MG63 (cell line): ENCODE measurements at regions not wholly inside any gene's neighbourhood (a gene's known extent, or its start where the extent isn't known, plus 50 kb on each side); places are given as distances from the start of the nearest gene placed in this dataset.
A peak's percentile ranks its signal among the peaks of the same experiment; 100 is the strongest.
"Not testable (repeated sequence)": the region's sequence is repeated elsewhere in the genome, so short reads cannot be mapped to it uniquely, and the experiment has no call there.

Source experiments
- DNase-seq: peaks from one replicate; pipeline ENCODE4 v3.0.0-alpha.2; 2020
- H3K27me3 ChIP-seq: fragments of 250-450 bp; sonication (Bioruptor Pico); 2 replicates; pipeline ENCODE4 v1.5.1; 2020; ENCODE audit warnings: mild to moderate bottlenecking, moderate library complexity
- H3K36me3 ChIP-seq: fragments of 250-450 bp; sonication (Bioruptor Pico); 2 replicates; pipeline ENCODE4 v1.5.1; 2020; ENCODE audit warnings: mild to moderate bottlenecking, moderate library complexity
- H3K4me3 ChIP-seq: fragments of 250-450 bp; sonication (Bioruptor Pico); 2 replicates; pipeline ENCODE4 v1.5.1; 2020; ENCODE audit warnings: mild to moderate bottlenecking, moderate library complexity
- H3K9me3 ChIP-seq: fragments of 250-450 bp; sonication (Bioruptor Pico); 2 replicates; pipeline ENCODE4 v1.5.1; 2020; ENCODE audit warnings: mild to moderate bottlenecking, moderate library complexity

GRCh38 chr14:49946320-49947141 lies 53.6 kb downstream of the ARF6 start:
- Histone ChIP-seq H3K9me3 (no peaks in the 10 kb centered on the region), H3K36me3 (no peaks in the 10 kb centered on the region), H3K4me3 (no peak overlapping the region), H3K27me3 (no peaks in the 10 kb centered on the region)
- peak; percentile 35 for DNase-seq

- no peaks in the 10 kb centered on the region for H3K27me3 ChIP-seq
- no peaks in the 10 kb centered on the region for H3K36me3 ChIP-seq
- H3K9me3 ChIP-seq, result no peaks in the 10 kb centered on the region
- no peak overlapping the region for H3K4me3 ChIP-seq
- no peak for DNase-seq
Observed at GRCh38 chr14:49947506-49947905, 54.6 kb downstream of the ARF6 start.

GRCh38 chr14:49950275-49951228 lies 57.7 kb downstream of the ARF6 start:
- no peaks in the 10 kb centered on the region for H3K9me3 ChIP-seq
- H3K4me3 ChIP-seq, result no peak overlapping the region
- no peaks in the 10 kb centered on the region for H3K36me3 ChIP-seq
- no peak for DNase-seq
- no peaks in the 10 kb centered on the region for H3K27me3 ChIP-seq

GRCh38 chr14:49951229-49951607 lies 58.3 kb downstream of the ARF6 start:
- DNase-seq, result no peak
- Histone ChIP-seq H3K36me3 (no peaks in the 10 kb centered on the region), H3K4me3 (no peak overlapping the region), H3K9me3 (no peaks in the 10 kb centered on the region), H3K27me3 (no peaks in the 10 kb centered on the region)

GRCh38 chr14:49951691-49952345 lies 58.9 kb downstream of the ARF6 start:
- Histone ChIP-seq H3K9me3 (no peaks in the 10 kb centered on the region), H3K4me3 (no peak overlapping the region), H3K36me3 (no peaks in the 10 kb centered on the region), H3K27me3 (no peaks in the 10 kb centered on the region)
- DNase-seq, result no peak

GRCh38 chr14:49953196-49953595 lies 60.3 kb downstream of the ARF6 start:
- no peak for DNase-seq
- Histone ChIP-seq H3K27me3 (no peaks in the 10 kb centered on the region), H3K36me3 (no peaks in the 10 kb centered on the region), H3K4me3 (no peak overlapping the region), H3K9me3 (no peaks in the 10 kb centered on the region)

GRCh38 chr14:49954171-49954631 lies 61.3 kb downstream of the ARF6 start:
- DNase-seq, result peak; percentile 44
- H3K9me3 ChIP-seq, result no peaks in the 10 kb centered on the region
- H3K4me3 ChIP-seq, result no peak overlapping the region

GRCh38 chr14:49955024-49955423 lies 62.1 kb downstream of the ARF6 start:
- Histone ChIP-seq H3K27me3 (no peaks in the 10 kb centered on the region), H3K9me3 (no peaks in the 10 kb centered on the region), H3K4me3 (no peak overlapping the region), H3K36me3 (no peaks in the 10 kb centered on the region)
- no peak for DNase-seq

More at GRCh38 chr14:49954171-49954631, 61.3 kb downstream of the ARF6 start:
- Histone ChIP-seq H3K27me3 (no peaks in the 10 kb centered on the region), H3K36me3 (no peaks in the 10 kb centered on the region)

- no peaks in the 10 kb centered on the region for H3K27me3 ChIP-seq
- no peaks in the 10 kb centered on the region for H3K36me3 ChIP-seq
- no peak for DNase-seq
- no peaks in the 10 kb centered on the region for H3K9me3 ChIP-seq
- no peak overlapping the region for H3K4me3 ChIP-seq
Observed at GRCh38 chr14:49957089-49957852, 64.4 kb downstream of the ARF6 start.

- Histone ChIP-seq H3K36me3 (no peaks in the 10 kb centered on the region), H3K27me3 (no peaks in the 10 kb centered on the region), H3K4me3 (no peak overlapping the region), H3K9me3 (no peaks in the 10 kb centered on the region)
- no peak for DNase-seq
Observed at GRCh38 chr14:49959822-49960408, 67.0 kb downstream of the ARF6 start.

- Histone ChIP-seq H3K27me3 (no peaks in the 10 kb centered on the region), H3K4me3 (no peak overlapping the region), H3K36me3 (no peaks in the 10 kb centered on the region), H3K9me3 (no peaks in the 10 kb centered on the region)
- DNase-seq, result no peak
Observed at GRCh38 chr14:49960453-49960852, 67.6 kb downstream of the ARF6 start.

GRCh38 chr14:49961270-49962222 lies 68.7 kb downstream of the ARF6 start:
- DNase-seq, result no peak
- H3K9me3 ChIP-seq, result no peaks in the 10 kb centered on the region
- H3K4me3 ChIP-seq, result no peak overlapping the region
- no peaks in the 10 kb centered on the region for H3K36me3 ChIP-seq
- no peaks in the 10 kb centered on the region for H3K27me3 ChIP-seq

GRCh38 chr14:49962621-49963020 lies 69.7 kb downstream of the ARF6 start:
- DNase-seq, result peak; percentile 8
- H3K27me3 ChIP-seq, result no peaks in the 10 kb centered on the region
- no peaks in the 10 kb centered on the region for H3K9me3 ChIP-seq
- H3K4me3 ChIP-seq, result no peak overlapping the region
- H3K36me3 ChIP-seq, result no peaks in the 10 kb centered on the region

GRCh38 chr14:49965068-49965651 lies 72.3 kb downstream of the ARF6 start:
- not testable (repeated sequence) for H3K4me3 ChIP-seq, DNase-seq, H3K36me3 ChIP-seq

More at GRCh38 chr14:49965068-49965651, 72.3 kb downstream of the ARF6 start:
- H3K9me3 ChIP-seq, H3K27me3 ChIP-seq: not testable (repeated sequence)
